Activated T-helper 1 cell treated with anti-CD3 and anti-CD28 coated beads, Interleukin-12 subunit alpha, Interleukin-12 subunit beta, Interleukin-2, Interleukin-4 antibody, amounts not matched to agents 30 ng/mL and 10 ng/mL and 1 ng/mL, durations not matched to agents 14 hours and 24 hours and 36 hours (primary cell): ENCODE measurements at regions not wholly inside any gene's neighbourhood (a gene's known extent, or its start where the extent isn't known, plus 50 kb on each side); places are given as distances from the start of the nearest gene placed in this dataset.
"Not testable (repeated sequence)": the region's sequence is repeated elsewhere in the genome, so short reads cannot be mapped to it uniquely, and the experiment has no call there.

Experiments
- DNase-seq: peaks from one replicate; pipeline ENCODE4 v3.0.0; 2021; ENCODE audit warnings: low spot score
- H3K27ac Mint-ChIP-seq: one replicate; pipeline ENCODE4 v1.8.0; 2021; ENCODE audit warnings: mild to moderate bottlenecking, mixed read lengths
- H3K27me3 Mint-ChIP-seq: one replicate; pipeline ENCODE4 v1.8.0; 2022; ENCODE audit warnings: mild to moderate bottlenecking, moderate library complexity, mixed read lengths; ENCODE audit not compliant: insufficient read depth
- H3K36me3 Mint-ChIP-seq: one replicate; pipeline ENCODE4 v1.8.0; 2021; ENCODE audit warnings: low read depth, mixed read lengths
- H3K4me1 Mint-ChIP-seq: one replicate; pipeline ENCODE4 v1.8.0; 2021; ENCODE audit warnings: low read depth, mixed read lengths
- H3K4me3 Mint-ChIP-seq: one replicate; pipeline ENCODE4 v1.8.0; 2021; ENCODE audit warnings: mild to moderate bottlenecking, moderate library complexity, mixed read lengths
- H3K9me3 Mint-ChIP-seq: one replicate; pipeline ENCODE4 v1.8.0; 2021; ENCODE audit warnings: mixed read lengths
- intact Hi-C: fragments of 100-400 bp; cut with micrococcal nuclease; formaldehyde crosslinking; loops from one replicate; pipeline ENCODE4 v1.15.1; 2024

DNA sequence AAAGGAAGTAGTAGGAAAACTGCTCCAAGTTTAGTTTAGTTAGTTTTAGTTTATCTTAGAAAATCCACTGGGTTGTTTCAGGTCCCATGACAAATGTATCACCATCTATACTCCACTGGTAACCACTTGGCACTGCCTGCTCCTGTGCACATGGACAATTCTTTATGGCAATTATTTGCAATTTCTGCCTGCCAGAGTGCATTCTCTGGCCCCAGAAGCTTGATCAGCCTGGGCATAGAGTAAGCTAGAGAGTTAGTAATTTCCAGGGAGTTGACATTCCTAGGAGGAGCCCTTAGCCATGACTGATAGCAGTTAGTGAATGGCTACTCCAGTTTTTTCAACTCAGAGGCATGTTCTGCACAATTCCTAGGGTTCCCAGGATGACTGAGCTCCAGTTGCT is 203.2 kb upstream of the FGF13 start:
- Mint-ChIP-seq H3K27me3 (no peaks in the 10 kb centered on the region), H3K9me3 (no peaks in the 10 kb centered on the region), H3K36me3 (no peaks in the 10 kb centered on the region), H3K27ac (no peak overlapping the region), H3K4me1 (no peaks in the 10 kb centered on the region), H3K4me3 (no peak overlapping the region)
- DNase-seq: no peak
- intact Hi-C loops: no loop called here

- H3K27ac Mint-ChIP-seq: no peak overlapping the region
- no peaks in the 10 kb centered on the region for H3K36me3 Mint-ChIP-seq
- no peaks in the 10 kb centered on the region for H3K27me3 Mint-ChIP-seq
- intact Hi-C loops: no loop called here
- no peaks in the 10 kb centered on the region for H3K9me3 Mint-ChIP-seq
- H3K4me3 Mint-ChIP-seq: no peak overlapping the region
- DNase-seq: no peak
- H3K4me1 Mint-ChIP-seq: no peaks in the 10 kb centered on the region
These were observed 197.1 kb upstream of the FGF13 start for GRCh38 chrX:138908577-138908976.

DNA sequence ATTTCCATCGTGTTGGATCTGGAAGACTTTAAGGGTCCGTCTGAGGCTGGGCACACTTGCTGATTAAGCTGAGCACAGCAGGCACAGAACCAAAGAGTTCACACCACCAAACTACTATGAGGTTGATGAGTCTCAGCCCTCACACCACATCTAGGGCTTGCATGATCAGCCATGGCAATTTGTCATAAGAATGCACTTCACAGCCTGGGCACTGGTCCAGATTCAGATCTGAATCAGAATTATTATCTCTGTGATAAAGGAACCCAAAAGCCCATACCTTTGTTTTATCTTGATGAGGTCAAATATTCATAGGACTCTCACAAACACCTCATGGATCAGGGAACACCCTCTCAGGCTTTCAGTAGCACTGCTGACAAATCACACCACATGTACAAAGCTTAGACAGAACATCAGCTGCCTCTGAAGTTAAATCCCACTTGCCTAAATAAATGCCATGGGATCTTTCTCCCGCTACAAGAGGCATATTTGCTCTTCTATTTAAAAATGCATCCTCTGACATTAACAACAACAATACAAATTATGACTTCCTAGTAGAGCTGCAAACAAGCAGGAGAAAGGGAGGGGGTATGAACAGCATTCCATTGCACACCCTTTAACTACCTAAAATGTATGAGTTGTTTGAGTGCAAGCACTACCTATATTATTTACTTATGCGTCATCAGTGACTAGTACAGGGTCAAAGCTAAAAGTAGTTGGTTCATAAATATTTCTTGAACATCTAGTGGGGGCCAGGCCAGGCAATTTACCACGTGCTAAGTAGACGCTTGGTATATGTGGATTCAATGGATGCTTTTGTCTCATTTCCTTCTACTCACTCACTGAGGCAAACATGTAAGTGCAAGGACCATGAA is 186.3 kb upstream of the FGF13 start:
- Mint-ChIP-seq H3K27ac (no peak overlapping the region), H3K36me3 (no peaks in the 10 kb centered on the region), H3K27me3 (no peaks in the 10 kb centered on the region), H3K9me3 (no peaks in the 10 kb centered on the region), H3K4me1 (no peaks in the 10 kb centered on the region), H3K4me3 (no peak overlapping the region)
- no peak for DNase-seq
- intact Hi-C loops: no loop called here

DNA sequence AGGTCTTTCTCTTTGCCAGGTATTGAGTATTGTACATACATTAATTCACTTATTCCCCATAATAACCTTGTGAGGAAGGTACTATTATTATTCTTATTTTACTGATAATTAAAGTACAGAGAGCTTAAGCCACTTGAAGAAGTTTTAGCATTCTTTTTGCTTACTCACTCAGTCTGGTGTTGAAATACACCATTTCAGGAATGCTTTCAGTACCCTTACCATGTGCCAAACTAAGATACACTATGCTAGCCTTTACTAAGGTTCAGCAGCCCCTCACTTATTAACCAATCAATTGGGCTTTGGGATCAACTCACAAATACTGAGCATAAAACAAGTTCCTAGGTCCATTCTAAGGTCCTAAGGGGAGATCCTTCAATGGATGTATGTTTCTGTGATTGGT is 179.0 kb upstream of the FGF13 start:
- H3K4me3 Mint-ChIP-seq: no peak overlapping the region
- H3K4me1 Mint-ChIP-seq: no peaks in the 10 kb centered on the region
- H3K9me3 Mint-ChIP-seq: no peaks in the 10 kb centered on the region
- no peaks in the 10 kb centered on the region for H3K27me3 Mint-ChIP-seq
- no peak overlapping the region for H3K27ac Mint-ChIP-seq
- intact Hi-C loops: no loop called here
- no peak for DNase-seq
- H3K36me3 Mint-ChIP-seq: no peaks in the 10 kb centered on the region

DNA sequence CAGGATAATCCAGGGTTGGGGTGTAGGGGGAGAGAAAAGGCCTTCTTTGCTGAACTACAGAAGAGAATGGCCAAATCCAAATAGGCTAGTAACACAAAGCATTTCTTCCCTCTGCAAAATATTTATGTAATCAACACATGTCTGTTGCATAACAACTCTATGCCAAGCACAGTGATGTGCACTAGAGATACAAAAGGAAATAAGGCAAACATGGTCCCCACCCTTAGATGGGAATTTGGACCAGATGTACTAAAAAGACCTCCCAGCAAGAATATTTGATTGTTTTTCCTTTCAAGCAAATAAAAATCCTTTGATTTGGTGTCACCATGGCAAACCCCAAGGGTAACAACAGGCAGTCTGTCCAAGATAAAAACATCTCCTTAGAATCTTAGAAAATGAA is 177.6 kb upstream of the FGF13 start:
- intact Hi-C loops: no loop called here
- Mint-ChIP-seq H3K36me3 (no peaks in the 10 kb centered on the region), H3K4me1 (no peaks in the 10 kb centered on the region), H3K27me3 (no peaks in the 10 kb centered on the region), H3K4me3 (no peak overlapping the region), H3K27ac (no peak overlapping the region), H3K9me3 (no peaks in the 10 kb centered on the region)
- no peak for DNase-seq

DNA sequence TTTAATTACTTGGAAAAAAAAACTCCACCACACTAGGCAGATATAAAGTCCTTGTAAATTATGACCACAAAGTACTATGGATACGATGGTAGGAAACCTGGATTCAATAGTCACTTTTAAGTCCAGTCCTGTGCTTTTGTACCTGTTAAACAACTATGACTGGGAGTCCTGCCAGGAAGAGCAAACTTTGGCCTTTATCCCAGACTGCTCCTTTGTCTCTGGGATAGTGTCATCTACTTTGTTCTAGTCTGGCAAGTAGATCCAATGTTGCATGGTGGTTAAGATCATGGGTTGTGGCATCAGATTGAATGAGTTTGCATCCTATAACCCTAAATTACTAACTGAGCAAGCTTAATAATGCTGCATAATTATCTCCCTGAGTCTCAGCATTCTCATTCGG is 175.3 kb upstream of the FGF13 start:
- Mint-ChIP-seq H3K9me3 (no peaks in the 10 kb centered on the region), H3K27me3 (no peaks in the 10 kb centered on the region), H3K27ac (no peak overlapping the region), H3K4me3 (no peak overlapping the region), H3K36me3 (no peaks in the 10 kb centered on the region), H3K4me1 (no peaks in the 10 kb centered on the region)
- intact Hi-C loops: no loop called here
- DNase-seq: no peak

DNA sequence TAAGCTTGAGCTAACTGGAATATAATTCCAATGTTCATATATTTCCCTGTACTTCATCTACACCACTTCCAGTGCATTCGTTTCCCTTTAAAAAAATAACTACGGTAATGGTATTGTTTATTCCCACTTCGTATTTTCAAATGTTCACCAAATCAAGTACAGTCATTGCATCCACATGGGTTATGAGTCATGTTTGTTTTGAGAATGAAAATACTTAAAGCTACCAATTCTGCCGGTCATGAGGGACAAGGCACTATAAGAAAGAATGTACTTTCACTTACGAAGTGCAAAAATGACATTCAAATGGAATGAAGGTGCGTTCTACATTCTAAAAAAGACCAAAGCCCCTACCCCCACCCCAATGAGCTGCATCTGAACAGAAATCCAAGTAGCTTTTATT is 174.4 kb upstream of the FGF13 start:
- DNase-seq: no peak
- Mint-ChIP-seq H3K27me3 (no peaks in the 10 kb centered on the region), H3K4me3 (no peak overlapping the region)

GRCh38 chrX:138880293-138880692 is 168.8 kb upstream of the FGF13 start:
- not testable (repeated sequence) for H3K4me1 Mint-ChIP-seq, H3K9me3 Mint-ChIP-seq, H3K27me3 Mint-ChIP-seq

More for the DNA sequence above, 174.4 kb upstream of the FGF13 start:
- Mint-ChIP-seq H3K36me3 (no peaks in the 10 kb centered on the region), H3K9me3 (no peaks in the 10 kb centered on the region), H3K27ac (no peak overlapping the region), H3K4me1 (no peaks in the 10 kb centered on the region)
- intact Hi-C loops: no loop called here

GRCh38 chrX:138877746-138878145 is 166.2 kb upstream of the FGF13 start:
- no peak overlapping the region for H3K4me3 Mint-ChIP-seq
- DNase-seq: no peak
- no peaks in the 10 kb centered on the region for H3K36me3 Mint-ChIP-seq
- intact Hi-C loops: no loop called here
- no peak overlapping the region for H3K27ac Mint-ChIP-seq
- H3K4me1 Mint-ChIP-seq: no peaks in the 10 kb centered on the region
- H3K27me3 Mint-ChIP-seq: no peaks in the 10 kb centered on the region
- H3K9me3 Mint-ChIP-seq: no peaks in the 10 kb centered on the region

More at GRCh38 chrX:138880293-138880692, 168.8 kb upstream of the FGF13 start:
- DNase-seq, H3K4me3 Mint-ChIP-seq, intact Hi-C loops, H3K27ac Mint-ChIP-seq, H3K36me3 Mint-ChIP-seq: not testable (repeated sequence)

GRCh38 chrX:138875472-138875871 is 164.0 kb upstream of the FGF13 start:
- Mint-ChIP-seq H3K27me3 (no peaks in the 10 kb centered on the region), H3K27ac (no peak overlapping the region), H3K36me3 (no peaks in the 10 kb centered on the region), H3K4me3 (no peak overlapping the region), H3K9me3 (no peaks in the 10 kb centered on the region), H3K4me1 (no peaks in the 10 kb centered on the region)
- no peak for DNase-seq
- intact Hi-C loops: no loop called here

DNA sequence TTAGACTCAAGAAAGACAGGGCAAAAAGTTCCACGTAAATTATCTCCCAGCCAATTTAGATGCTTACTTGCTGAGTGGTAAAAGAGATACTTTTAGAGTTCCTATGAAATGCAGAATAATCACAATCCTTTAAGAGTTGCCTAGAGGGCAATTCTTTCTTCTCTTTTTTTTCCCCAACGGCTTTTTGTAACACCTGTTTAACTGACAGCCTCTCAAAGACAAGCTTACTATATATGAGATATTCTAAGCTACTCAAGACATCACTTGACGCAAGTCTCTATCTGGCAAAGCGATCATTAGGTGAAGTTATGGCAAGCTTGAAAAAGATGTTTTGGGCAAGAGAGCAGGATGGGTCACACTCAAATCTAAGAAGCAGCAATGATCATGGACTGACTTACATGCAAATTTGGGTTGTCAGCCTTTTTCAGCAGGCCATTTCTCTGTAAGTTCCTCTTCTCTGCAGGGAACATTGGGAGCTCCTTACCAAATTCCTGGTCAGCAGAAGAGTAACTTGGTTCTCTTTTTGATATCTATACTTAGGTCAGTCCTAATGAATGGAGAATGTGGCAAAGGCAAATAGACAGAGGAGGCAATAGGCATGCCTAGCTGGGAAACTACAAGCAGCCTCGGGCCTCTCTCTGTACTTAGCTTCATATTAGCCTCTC is 162.9 kb upstream of the FGF13 start:
- H3K27ac Mint-ChIP-seq: no peak overlapping the region
- no peak for DNase-seq
- no peaks in the 10 kb centered on the region for H3K9me3 Mint-ChIP-seq
- H3K36me3 Mint-ChIP-seq: no peaks in the 10 kb centered on the region
- no peaks in the 10 kb centered on the region for H3K27me3 Mint-ChIP-seq
- no peak overlapping the region for H3K4me3 Mint-ChIP-seq
- intact Hi-C loops: no loop called here
- H3K4me1 Mint-ChIP-seq: no peaks in the 10 kb centered on the region

- intact Hi-C loops, H3K4me3 Mint-ChIP-seq, H3K36me3 Mint-ChIP-seq, H3K27me3 Mint-ChIP-seq, H3K4me1 Mint-ChIP-seq, H3K27ac Mint-ChIP-seq, DNase-seq, H3K9me3 Mint-ChIP-seq: not testable (repeated sequence)
These were observed 162.1 kb upstream of the FGF13 start for GRCh38 chrX:138873640-138874039.

DNA sequence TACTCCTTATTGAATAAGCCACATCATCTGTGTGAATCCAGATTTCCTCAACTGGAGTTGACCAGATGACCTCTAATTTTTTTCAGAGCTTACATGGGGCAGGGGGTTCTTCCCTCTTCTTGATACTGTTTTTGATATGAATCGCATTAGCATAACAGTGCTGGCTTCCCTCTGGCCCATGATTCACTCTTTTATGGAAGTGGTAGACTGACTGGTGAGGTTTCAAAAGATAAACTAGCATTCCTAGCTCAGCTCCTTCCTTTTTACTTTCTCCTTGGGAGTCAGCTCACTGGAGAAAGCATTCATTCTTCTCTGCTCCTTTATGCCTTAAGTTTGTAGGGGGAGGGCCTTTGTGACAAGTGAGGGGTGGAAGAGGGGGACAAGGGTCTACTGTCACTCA is 161.0 kb upstream of the FGF13 start:
- DNase-seq: no peak
- H3K9me3 Mint-ChIP-seq: no peaks in the 10 kb centered on the region
- H3K36me3 Mint-ChIP-seq: no peaks in the 10 kb centered on the region
- intact Hi-C loops: no loop called here
- no peaks in the 10 kb centered on the region for H3K27me3 Mint-ChIP-seq
- no peak overlapping the region for H3K27ac Mint-ChIP-seq
- no peaks in the 10 kb centered on the region for H3K4me1 Mint-ChIP-seq
- H3K4me3 Mint-ChIP-seq: no peak overlapping the region
